ENCODE measurements at regions not wholly inside any gene's neighbourhood (a gene's known extent, or its start where the extent isn't known, plus 50 kb on each side); places are given as distances from the start of the nearest gene placed in this dataset.
"Not testable (repeated sequence)": the region's sequence is repeated elsewhere in the genome, so short reads cannot be mapped to it uniquely, and the experiment has no call there.

DNA sequence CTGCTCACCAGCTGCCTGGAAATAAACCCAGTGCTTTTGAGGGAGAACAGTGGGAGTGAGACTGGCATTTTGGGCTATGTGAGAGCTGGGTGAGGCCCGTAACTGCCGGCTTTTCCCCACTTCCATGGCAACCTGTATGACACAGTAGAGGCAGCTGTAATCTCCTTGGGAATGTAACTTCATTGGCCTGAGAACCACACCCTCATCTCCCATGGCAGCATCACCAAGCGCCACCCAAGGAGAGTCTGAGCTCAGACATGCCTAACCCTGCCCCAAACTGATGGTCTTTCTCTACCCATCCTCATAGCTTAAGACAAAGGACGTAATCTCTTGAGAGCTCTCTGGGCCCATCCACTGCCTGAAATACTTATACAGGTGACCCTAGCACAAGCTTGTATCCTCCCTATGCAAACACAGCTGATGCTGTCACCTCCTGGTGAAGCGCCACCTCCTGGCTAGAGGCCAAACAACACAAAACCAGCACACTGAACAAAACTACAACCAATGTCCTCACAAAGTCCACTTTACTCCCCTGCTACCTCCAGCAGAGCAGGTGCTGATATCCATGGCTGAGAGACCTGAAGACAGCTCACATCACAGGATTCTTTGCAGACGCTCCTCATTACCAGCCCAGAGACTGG, 763.4 kb upstream of the NRXN1 start:
- DNase-seq (ENCODE audit: low read depth in 2 of 2): peak in 1 of 2 donors; percentile 8

DNA sequence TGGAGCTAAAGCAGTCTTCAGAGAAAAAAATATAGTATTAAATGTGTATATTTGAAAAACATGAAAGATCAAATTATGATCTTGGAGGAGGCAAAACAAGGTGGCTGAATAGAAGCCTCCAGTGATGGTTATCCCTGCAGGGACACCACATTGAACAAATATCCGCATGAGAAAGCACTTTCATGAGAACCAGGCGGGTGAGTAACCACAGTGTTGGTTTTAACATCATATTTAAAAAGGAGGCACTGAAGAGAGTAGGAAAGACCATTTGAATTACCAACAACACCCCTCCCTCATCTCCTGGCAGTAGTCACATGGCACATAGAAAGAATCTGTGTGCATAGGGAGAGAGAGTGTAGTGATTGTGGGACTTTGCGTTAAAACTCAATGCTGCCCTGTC, 759.6 kb upstream of the NRXN1 start:
- DNase-seq (ENCODE audit: low read depth in 2 of 2): no peak

DNA sequence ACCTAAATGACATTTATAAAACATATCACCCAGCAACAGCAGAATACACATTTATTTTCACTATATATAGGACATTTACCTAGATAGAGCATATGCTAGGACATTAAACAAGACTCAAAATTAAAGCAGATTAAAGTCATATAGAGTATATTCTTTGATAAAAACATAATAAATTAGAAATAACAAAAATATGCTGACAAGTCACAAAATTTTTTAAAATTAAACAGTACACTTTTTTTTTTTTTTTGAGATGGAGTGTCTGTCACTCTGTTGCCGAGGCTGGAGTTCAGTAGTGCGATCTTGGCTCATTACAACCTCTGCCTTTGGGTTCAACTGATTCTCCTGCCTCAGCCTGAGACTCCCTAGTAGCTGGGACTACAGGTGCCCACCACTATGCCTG, 758.9 kb upstream of the NRXN1 start:
- DNase-seq (ENCODE audit: low read depth in 2 of 2): no peak

- DNase-seq (ENCODE audit: low read depth in 2 of 2): no peak
Measured at GRCh38 chr2:51789918-51790317, 758.0 kb upstream of the NRXN1 start.

- no peak for DNase-seq (ENCODE audit: low read depth in 2 of 2)
Measured at GRCh38 chr2:51782921-51783765, 751.2 kb upstream of the NRXN1 start.

DNA sequence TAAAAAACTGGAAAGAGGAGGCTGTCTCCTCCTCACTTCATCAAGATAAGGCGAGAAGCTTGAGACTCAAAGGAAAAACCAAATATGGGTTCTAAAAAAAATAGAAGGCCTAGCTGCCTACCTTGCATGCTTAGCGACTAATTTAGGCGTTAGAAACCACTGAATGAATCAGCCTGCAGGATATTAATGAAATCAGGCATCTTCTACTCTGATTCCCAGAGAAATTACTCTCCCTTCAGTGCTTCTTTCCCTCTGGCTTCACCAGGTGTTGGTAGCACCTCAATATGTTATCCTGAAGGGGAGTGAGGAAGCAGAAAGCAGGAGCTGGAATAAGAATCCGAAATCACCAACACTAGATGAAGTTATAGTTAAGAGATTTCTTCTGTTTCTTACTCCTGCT, 749.8 kb upstream of the NRXN1 start:
- no peak for DNase-seq (ENCODE audit: low read depth in 2 of 2)

DNA sequence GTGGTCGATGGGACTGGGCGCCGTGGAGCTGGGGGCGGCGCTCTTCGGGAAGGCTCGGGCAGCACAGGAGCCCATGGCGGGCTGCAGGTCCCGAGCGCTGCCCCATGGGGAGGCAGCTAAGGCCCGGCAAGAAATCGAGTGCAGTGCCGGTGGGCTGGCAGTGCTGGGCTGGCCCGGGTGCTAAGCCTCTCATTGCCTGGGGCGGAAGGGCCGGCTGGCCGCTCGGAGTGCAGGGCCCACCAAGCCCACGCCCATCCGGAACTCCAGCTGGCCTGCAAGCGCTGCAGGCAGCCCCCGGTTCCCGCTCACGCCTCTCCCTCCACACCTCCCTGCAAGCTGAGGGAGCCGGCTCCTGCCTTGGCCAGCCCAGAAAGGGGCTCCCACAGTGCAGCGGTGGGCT, 748.4 kb upstream of the NRXN1 start:
- no peak for DNase-seq (ENCODE audit: low read depth in 2 of 2)

DNA sequence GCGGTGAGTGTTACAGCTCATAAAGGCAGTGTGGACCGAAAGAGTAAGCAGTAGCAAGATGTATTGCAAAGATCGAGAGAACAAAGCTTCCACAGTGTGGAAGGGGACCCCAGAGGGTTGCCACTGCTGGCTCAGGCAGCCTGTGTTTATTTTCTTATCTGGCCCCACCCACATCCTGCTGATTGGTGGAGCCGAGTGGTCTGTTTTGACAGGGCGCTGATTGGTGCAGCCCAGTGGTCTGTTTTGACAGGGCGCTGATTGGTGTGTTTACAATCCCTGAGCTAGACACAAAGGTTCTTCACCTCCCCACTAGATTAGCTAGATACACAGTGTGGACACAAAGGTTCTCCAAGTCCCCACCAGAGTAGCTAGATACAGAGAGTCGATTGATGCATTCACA, 747.8 kb upstream of the NRXN1 start:
- DNase-seq (ENCODE audit: low read depth in 2 of 2): not testable (repeated sequence)

DNA sequence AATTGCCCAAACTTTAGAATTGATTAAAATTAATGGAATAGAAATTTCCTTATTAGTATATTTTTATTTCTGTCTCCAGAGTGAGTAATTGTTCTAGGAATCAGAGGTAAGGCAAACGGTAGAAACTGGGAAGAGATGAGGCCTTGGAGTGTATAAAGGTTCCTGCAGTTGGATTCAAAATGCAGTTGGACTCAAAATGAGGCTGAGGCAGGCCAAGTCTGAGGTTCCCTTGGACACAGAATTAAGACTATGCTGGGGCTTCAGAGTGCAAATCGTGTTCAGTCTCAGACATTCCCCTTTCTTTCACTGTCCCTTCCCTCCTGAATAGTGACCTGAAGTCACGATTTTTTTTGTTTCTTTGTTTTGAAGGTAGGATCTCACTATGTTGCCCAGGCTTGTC, 746.9 kb upstream of the NRXN1 start:
- DNase-seq (ENCODE audit: low read depth in 2 of 2): no peak

GRCh38 chr2:51774606-51775005, 742.7 kb upstream of the NRXN1 start:
- not testable (repeated sequence) for DNase-seq (ENCODE audit: low read depth in 2 of 2)

DNA sequence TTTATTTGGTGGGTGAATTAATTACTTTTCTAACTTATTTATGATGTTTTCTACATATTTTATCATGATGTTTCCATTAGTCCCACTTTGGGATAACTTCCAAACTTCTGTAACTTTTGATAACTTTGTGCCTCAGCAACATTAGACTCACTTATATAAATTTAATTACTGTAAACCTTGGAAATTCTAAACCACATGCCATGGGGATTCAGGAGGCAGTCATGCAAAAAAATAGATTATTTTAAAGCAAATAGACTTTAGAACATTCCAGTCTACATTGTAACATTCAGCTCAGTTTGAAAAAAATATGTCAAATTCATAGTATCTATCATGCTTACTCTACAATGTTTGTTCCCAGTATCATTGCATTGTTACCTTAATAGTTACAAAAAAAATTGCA, 728.5 kb upstream of the NRXN1 start:
- DNase-seq (ENCODE audit: low read depth in 2 of 2): no peak

DNA sequence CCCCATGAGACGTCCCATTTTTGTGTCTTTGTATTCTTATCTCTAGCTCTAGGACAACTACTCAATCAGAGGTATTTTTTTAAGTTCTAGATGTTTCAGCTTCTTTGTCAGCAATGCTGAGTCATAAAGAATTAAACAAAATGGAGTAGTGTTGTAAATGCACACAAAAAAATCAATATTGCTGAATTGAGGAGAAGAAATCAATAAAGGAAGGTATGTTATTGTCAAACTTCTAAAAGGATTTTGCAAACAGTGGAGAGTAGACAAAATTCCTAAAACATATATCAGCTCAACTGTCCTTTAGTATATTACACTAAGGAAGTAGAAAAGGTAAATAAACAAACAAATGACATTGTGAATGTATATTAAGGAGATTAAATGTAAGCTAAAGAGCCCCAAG, 726.1 kb upstream of the NRXN1 start:
- DNase-seq (ENCODE audit: low read depth in 2 of 2): no peak

DNA sequence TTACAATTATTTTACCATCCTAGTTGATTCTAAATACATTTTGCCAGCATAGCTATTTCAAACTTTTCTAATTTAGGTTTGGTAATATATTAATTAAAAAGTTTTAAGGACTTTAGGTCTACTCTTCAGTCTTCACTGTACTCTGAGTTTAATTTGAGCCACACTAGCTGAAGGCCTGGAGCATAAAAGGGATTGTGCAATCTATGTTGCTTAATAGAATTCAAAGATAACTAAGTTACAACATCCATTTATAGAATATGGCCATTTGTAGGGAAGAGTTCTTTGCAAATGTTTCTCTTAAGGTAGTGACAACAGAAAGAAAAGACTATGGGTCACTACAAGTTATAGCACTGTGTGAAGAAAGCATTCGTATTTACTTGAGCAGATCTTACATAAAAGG, 702.2 kb upstream of the NRXN1 start:
- no peak for DNase-seq (ENCODE audit: low read depth in 2 of 2)

DNA sequence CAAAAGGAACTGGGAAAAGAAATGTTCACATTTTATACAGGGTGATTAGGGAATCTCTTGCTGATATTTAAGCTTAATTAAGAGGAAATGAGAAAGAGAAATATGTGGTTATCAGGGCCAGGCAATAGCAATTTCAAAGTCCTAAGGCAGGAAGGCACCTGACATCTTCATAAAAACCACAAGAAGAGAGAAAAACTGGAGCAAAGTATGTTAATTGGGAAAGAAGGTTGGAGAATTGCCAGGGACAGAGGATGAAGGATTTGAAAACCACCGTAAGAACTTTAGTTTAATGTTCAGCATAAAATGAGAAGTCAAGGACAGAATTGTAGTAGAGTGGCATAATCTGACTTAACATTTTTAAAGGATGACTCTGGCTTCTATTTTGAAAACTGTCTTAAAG, 691.8 kb upstream of the NRXN1 start:
- DNase-seq (ENCODE audit: low read depth in 2 of 2): no peak

GRCh38 chr2:51722311-51722710, 690.4 kb upstream of the NRXN1 start:
- no peak for DNase-seq (ENCODE audit: low read depth in 2 of 2)

GRCh38 chr2:51720826-51721225, 688.9 kb upstream of the NRXN1 start:
- no peak for DNase-seq (ENCODE audit: low read depth in 2 of 2)

DNA sequence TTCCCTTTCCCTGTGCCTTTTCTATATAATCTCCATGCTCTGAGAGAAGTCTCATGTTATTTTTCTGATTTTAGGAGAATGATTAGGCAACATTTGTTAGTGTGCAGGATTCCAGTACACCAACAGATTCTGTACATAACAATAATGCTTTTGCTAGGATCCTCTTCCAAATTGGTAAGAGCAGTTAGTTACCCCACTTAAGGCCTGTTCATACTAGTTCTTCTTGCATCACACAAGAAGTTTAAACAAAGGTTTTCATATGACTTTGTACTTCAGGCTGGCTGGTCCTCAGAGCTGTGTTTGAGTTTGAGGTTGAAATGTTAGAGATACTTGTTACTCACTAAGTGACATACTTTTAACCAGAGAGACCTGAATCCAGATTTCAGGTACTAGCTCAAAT, 686.9 kb upstream of the NRXN1 start:
- no peak for DNase-seq (ENCODE audit: low read depth in 2 of 2)

DNA sequence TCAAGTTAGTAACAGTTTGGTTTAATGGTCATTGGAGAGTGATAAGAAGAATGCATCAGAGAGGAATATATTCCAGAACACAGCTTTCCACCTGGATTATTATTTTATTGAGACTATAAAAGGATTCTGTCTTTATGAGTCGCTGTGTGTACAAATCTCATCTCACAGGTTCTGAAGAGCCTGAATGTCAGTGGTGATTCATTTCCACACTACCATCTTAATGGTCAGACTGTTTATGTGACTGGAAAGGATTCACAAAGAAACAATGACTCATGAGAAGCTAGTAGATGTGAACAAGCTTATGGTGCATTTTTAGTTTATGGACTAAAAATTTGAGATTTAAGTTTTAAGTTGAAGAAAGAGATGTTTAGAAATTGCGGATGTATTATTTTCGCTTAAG, 685.4 kb upstream of the NRXN1 start:
- peak in 1 of 2 donors; percentile 11 for DNase-seq (ENCODE audit: low read depth in 2 of 2)

GRCh38 chr2:51711766-51712165, 679.8 kb upstream of the NRXN1 start:
- no peak for DNase-seq (ENCODE audit: low read depth in 2 of 2)

GRCh38 chr2:51710222-51710621, 678.3 kb upstream of the NRXN1 start:
- peak in 1 of 2 donors; percentile 0 for DNase-seq (ENCODE audit: low read depth in 2 of 2)

GRCh38 chr2:51707625-51708024, 675.7 kb upstream of the NRXN1 start:
- DNase-seq (ENCODE audit: low read depth in 2 of 2): no peak

DNA sequence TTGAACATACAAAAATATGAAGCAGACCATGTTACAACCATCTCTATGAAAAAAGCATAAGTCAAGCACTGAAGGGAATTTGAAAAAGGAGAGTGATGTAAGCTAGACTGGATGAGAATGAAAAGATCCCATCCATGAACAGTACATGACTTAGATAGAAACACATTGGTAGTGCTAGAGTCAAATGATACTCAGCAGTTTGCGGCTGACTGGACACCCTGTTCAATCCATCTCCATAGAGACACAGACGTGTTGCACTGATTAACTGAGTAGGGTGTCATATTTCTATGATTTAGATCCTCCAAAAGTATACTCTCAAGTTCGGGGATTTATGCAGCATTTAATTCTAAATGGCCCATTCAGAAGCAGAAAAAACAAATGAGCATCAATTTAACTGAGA, 674.3 kb upstream of the NRXN1 start:
- no peak for DNase-seq (ENCODE audit: low read depth in 2 of 2)

DNA sequence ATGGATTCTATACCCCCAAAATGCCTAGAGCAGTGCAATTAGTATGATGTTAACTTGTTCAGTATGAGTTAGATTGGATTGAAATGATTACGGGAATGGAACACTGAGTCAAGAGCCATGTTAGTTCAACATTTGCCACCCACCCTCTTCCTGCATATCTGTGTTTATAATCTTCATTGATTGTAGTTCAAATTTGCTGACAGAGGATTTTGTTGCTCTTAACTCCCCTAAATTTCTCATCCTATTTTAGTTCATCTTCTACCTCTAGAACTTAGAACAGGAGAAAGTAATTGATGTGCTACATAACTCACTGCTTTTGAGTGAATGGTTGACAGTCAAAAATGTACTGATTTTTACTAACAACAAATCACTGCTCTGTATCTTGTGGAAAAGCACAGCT, 673.5 kb upstream of the NRXN1 start:
- no peak for DNase-seq (ENCODE audit: low read depth in 2 of 2)

Data from dermis microvascular lymphatic vessel endothelial cell (primary cell).